ENCODE measurements at regions not wholly inside any gene's neighbourhood (a gene's known extent, or its start where the extent isn't known, plus 50 kb on each side); places are given as distances from the start of the nearest gene placed in this dataset.

DNA sequence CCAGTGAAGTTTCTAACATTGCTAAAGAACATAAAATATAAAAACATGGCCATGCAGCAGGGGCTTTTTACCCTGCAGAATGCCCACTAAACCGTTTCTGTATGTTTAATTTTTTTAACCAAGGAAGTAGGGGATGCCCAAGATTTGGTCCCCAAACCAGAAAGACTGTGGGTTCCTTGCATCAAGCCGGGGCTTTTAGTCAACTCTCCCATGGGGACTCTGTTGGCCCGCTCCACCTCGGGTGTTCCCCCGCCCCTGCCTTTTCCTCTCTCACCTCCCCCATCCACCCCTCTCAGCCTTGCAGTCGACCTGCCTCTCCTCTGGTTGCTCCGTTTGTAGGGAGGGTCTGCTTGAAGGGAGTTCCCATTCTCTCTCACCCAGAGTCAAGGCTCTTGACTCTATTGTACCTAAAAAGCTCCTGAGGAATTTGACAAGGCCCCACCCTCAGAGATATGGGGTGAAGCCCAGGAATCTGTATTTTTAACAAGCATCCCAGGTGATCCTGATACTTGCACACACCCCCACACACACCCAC, 117.5 kb downstream of the TOMM20 start:
- no peak overlapping the region for H3K27ac ChIP-seq (ENCODE audit: extremely low read length, insufficient read depth, low read length)
- FAIRE-seq: no peak
- ChIA-PET POLR2A (no interaction called here), CTCF (ENCODE audit: low intra/inter-chr PET ratio, low total read pairs) (no interaction called here)
- H2AFZ ChIP-seq (ENCODE audit: low read length): no peak overlapping the region
- no peaks in the 10 kb centered on the region for H3K36me3 ChIP-seq (replicated peaks in 1 of 2; ENCODE audit: control insufficient read depth in 1 of 2, insufficient read depth in 2 of 2, low read length in 2 of 2)
- no peak overlapping the region for H3K4me2 ChIP-seq (ENCODE audit: low read depth, low read length)
- no TSS peak for BruUV-seq (replicated peaks)
- in situ Hi-C loops (cut with HindIII; ENCODE audit: extremely low pct_ligation_motif_present, low pct_unique_long_range_greater_than_20kb): no loop called here
- H3K27me3 ChIP-seq (ENCODE audit: control insufficient read depth in 1 of 2, insufficient read depth in 2 of 2, low read length in 2 of 2): no peaks in the 10 kb centered on the region
- no peaks in the 10 kb centered on the region for H3K79me2 ChIP-seq (ENCODE audit: insufficient read depth, low read length)
- H3K9me3 ChIP-seq (ENCODE audit: low read length): no peaks in the 10 kb centered on the region
- TF ChIP-seq MIXL1 (CRISPR knock-in tag; IDR thresholded peaks at IDR 0.05) (no peak), ZNF34 (CRISPR knock-in tag; IDR thresholded peaks at IDR 0.05; ENCODE audit: borderline replicate concordance) (no peak), SETDB1 (CRISPR knock-in tag; IDR thresholded peaks at IDR 0.05; ENCODE audit: borderline replicate concordance) (no peak), FOXO1 (CRISPR knock-in tag; IDR thresholded peaks at IDR 0.05) (no peak), ZNF253 (CRISPR knock-in tag; IDR thresholded peaks at IDR 0.05; ENCODE audit: borderline replicate concordance) (no peak), GATA4 (IDR thresholded peaks at IDR 0.05; ENCODE audit: borderline replicate concordance, low read depth) (no peak), NFKB2 (CRISPR knock-in tag; IDR thresholded peaks at IDR 0.05; ENCODE audit: borderline replicate concordance) (no peak), ZNF605 (CRISPR knock-in tag; IDR thresholded peaks at IDR 0.05) (no peak), KLF9 (CRISPR knock-in tag; IDR thresholded peaks at IDR 0.05; ENCODE audit: low read depth) (no peak), GABPA (IDR thresholded peaks at IDR 0.05; ENCODE audit: low read depth, low read length) (no peak), GABPA (CRISPR knock-in tag; IDR thresholded peaks at IDR 0.05; ENCODE audit: low read depth) (no peak), E2F1 (CRISPR knock-in tag; IDR thresholded peaks at IDR 0.05) (no peak), DNMT1 (CRISPR knock-in tag; IDR thresholded peaks at IDR 0.05) (no peak), CHD2 (IDR thresholded peaks at IDR 0.05; ENCODE audit: low read depth, low read length) (no peak), SOX13 (IDR thresholded peaks at IDR 0.05) (no peak), SOX13 (CRISPR knock-in tag; conservative IDR thresholded peaks at IDR 0.05 in 1 of 2, IDR thresholded peaks at IDR 0.05 in 1 of 2) (no peak), RFX5 (IDR thresholded peaks at IDR 0.05; ENCODE audit: low read depth, low read length) (no peak), ZGPAT (CRISPR knock-in tag; IDR thresholded peaks at IDR 0.05) (no peak), ZNF891 (CRISPR knock-in tag; IDR thresholded peaks at IDR 0.05) (no peak), ZSCAN29 (CRISPR knock-in tag; conservative IDR thresholded peaks at IDR 0.05) (no peak), U2AF2 (IDR thresholded peaks at IDR 0.05; ENCODE audit: low read depth, low read length) (no peak)
- TF ChIP-seq, protein P1, sequence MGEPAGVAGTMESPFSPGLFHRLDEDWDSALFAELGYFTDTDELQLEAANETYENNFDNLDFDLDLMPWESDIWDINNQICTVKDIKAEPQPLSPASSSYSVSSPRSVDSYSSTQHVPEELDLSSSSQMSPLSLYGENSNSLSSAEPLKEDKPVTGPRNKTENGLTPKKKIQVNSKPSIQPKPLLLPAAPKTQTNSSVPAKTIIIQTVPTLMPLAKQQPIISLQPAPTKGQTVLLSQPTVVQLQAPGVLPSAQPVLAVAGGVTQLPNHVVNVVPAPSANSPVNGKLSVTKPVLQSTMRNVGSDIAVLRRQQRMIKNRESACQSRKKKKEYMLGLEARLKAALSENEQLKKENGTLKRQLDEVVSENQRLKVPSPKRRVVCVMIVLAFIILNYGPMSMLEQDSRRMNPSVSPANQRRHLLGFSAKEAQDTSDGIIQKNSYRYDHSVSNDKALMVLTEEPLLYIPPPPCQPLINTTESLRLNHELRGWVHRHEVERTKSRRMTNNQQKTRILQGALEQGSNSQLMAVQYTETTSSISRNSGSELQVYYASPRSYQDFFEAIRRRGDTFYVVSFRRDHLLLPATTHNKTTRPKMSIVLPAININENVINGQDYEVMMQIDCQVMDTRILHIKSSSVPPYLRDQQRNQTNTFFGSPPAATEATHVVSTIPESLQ (CRISPR knock-in tag; conservative IDR thresholded peaks at IDR 0.05): no peak
- no peak overlapping the region for H3K9ac ChIP-seq (ENCODE audit: insufficient read depth, low read depth, low read length)
- ATAC-seq: no peak
- WGBS (ENCODE audit: low lambda C conversion rate): 79% methylated on average over 7 of the region's 7 CpGs
- peaks cover 26% of the 10 kb centered on the region for H3K4me1 ChIP-seq (ENCODE audit: insufficient read depth, low read length)
- no peaks in the 10 kb centered on the region for H4K20me1 ChIP-seq (ENCODE audit: insufficient read depth, low read length)
- no peak for DNase-seq (ENCODE audit: low spot score)
- intact Hi-C loops (cut with micrococcal nuclease; ENCODE audit: unreplicated experiment): no loop called here
- H3K4me3 ChIP-seq (replicated peaks in 1 of 3; ENCODE audit: insufficient read depth in 1 of 3, low read depth in 2 of 3, low read length in 3 of 3): no peak overlapping the region
